GM21717 (cell line): ENCODE measurements at regions not wholly inside any gene's neighbourhood (a gene's known extent, or its start where the extent isn't known, plus 50 kb on each side); places are given as distances from the start of the nearest gene placed in this dataset.

Experiments
- ATAC-seq: cut with Tn5 transposase; IDR thresholded peaks from one replicate; pipeline ENCODE4 v1.9.1; 2021; ENCODE audit warnings: mild to moderate bottlenecking, moderate library complexity; ENCODE audit not compliant: unreplicated experiment

DNA sequence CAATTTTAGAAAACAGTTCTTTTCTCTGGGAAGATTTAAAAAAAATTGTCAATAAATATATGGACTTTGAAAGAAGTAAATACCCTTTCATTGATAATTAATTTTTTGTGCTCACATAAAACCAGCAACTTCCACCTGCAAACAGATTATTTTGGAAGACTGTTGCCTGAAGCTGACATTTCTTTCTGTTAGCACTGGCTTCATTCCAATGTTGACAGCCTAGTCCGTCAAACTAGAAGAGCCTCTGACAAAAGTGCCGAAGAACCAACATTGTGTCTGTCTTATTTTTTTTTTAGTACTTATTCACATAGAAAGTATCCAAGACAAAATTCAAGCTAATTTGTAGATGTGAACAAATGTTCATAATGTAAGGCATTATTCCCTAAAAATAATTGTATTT, 108.6 kb upstream of the TMEM161B start:
- ATAC-seq = no peak

DNA sequence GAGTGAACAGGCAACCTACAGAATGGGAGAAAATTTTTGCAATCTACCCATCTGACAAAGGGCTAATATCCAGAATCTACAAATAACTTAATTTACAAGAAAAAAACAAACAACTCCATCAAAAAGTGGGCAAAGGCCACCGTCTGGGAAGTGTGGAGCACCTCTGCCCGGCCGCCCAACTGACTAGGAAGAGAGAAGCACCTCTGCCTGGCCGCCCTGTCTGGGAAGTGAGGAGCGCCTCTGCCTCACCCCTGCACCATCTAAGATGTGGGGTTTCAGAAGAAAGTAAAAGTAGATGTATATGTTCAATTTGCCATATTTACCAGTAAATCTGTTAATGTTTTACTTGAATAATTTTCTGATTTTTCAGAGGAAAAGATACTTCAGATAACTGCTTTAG, 108.1 kb upstream of the TMEM161B start:
- no peak for ATAC-seq

- no peak for ATAC-seq
Measured at GRCh38 chr5:88374391-88374790, 105.7 kb upstream of the TMEM161B start.

- no peak for ATAC-seq
Measured at GRCh38 chr5:88370824-88371223, 102.2 kb upstream of the TMEM161B start.

GRCh38 chr5:88368201-88368600, 99.6 kb upstream of the TMEM161B start:
- ATAC-seq = no peak

- ATAC-seq = no peak
Measured at GRCh38 chr5:88364991-88365390, 96.3 kb upstream of the TMEM161B start.

GRCh38 chr5:88355490-88356050, 86.9 kb upstream of the TMEM161B start:
- ATAC-seq = no peak

DNA sequence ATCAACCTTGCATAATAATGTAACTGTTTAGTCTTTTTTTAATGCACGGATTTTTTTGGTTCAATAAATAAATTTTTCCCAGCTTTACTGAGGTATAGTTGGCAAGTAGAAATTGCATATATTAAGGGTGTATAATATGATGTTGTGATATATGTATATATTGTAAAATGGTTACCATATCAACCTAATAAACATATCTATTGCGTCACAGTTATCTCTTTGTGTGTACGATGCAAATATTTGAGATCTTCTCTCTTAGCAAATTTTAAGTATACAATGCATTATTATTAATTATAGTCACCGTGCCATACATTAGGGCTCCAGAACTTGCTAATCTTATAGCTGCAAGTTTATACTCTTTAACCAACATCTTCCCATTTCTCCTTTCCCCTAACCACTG, 57.2 kb upstream of the TMEM161B start:
- ATAC-seq = no peak

DNA sequence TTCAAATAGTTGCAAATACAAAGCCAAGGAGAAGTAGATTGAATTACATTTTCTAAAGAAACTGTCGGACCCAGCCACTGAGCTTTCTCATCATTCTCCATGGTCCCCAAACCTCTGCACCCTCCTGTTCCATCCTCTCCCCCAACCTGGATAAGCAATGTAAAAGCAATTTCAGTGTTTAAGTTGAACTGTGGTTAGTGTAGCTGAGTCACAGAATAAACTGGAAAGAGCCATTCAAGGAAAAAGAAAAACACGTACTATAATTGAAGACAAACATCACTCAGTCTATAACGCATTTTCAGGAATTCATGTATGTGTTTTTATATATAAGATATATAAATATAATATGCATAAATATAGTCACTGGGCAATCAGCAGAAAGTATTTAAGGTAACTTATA, 54.1 kb upstream of the TMEM161B start:
- no peak for ATAC-seq
